DOHH2 (cell line): ENCODE measurements at regions not wholly inside any gene's neighbourhood (a gene's known extent, or its start where the extent isn't known, plus 50 kb on each side); places are given as distances from the start of the nearest gene placed in this dataset.

Experiments
- H3F3A ChIP-seq: fragments of 200-600 bp; sonication (generic), shearing (Covaris generic); 2 replicates; pipeline ENCODE4 v1.6.0; 2016; ENCODE audit warnings: antibody characterized with exemption, mild to moderate bottlenecking; ENCODE audit not compliant: control insufficient read depth, insufficient read depth
- H3K27ac ChIP-seq: fragments of 200-600 bp; sonication (generic); 2 replicates; pipeline ENCODE4 v1.5.1; 2014; ENCODE audit warnings: low read depth, mild to moderate bottlenecking, low read length, moderate library complexity
- H3K27me3 ChIP-seq: fragments of 200-600 bp; sonication (generic); 2 replicates; pipeline ENCODE4 v1.6.1; 2014; ENCODE audit warnings: mild to moderate bottlenecking, low read length, mixed read lengths; ENCODE audit not compliant: control insufficient read depth
- H3K36me3 ChIP-seq: fragments of 200-600 bp; sonication (generic); 2 replicates; pipeline ENCODE4 v1.6.1; 2014; ENCODE audit warnings: mild to moderate bottlenecking, low read length, moderate library complexity, mixed read lengths; ENCODE audit not compliant: control insufficient read depth
- H3K4me1 ChIP-seq: fragments of 200-600 bp; sonication (generic); 2 replicates; pipeline ENCODE4 v1.6.1; 2014; ENCODE audit warnings: mild to moderate bottlenecking, low read length, mixed read lengths; ENCODE audit not compliant: control insufficient read depth
- H3K4me2 ChIP-seq: fragments of 200-600 bp; sonication (generic); 2 replicates; pipeline ENCODE4 v1.6.0; 2014; ENCODE audit warnings: mild to moderate bottlenecking, low read length, moderate library complexity
- H3K4me3 ChIP-seq: fragments of 200-600 bp; sonication (generic); 2 replicates; pipeline ENCODE4 v1.5.1; 2014; ENCODE audit warnings: mild to moderate bottlenecking, low read length, mixed read lengths
- H3K79me2 ChIP-seq: fragments of 200-600 bp; sonication (generic); 2 replicates; pipeline ENCODE4 v1.6.1; 2014; ENCODE audit warnings: mild to moderate bottlenecking, low read length, mixed read lengths; ENCODE audit not compliant: control insufficient read depth
- H3K9me2 ChIP-seq: fragments of 200-600 bp; sonication (generic); replicated peaks from 2 replicates; pipeline ENCODE4 v1.6.1; 2014; ENCODE audit warnings: mild to moderate bottlenecking, low read length, mixed read lengths; ENCODE audit not compliant: control insufficient read depth
- H3K9me3 ChIP-seq: fragments of 200-600 bp; sonication (generic); 2 replicates; pipeline ENCODE4 v1.6.1; 2014; ENCODE audit warnings: antibody characterized with exemption, low read length, mixed read lengths; ENCODE audit not compliant: control insufficient read depth, insufficient read depth
- H4K20me1 ChIP-seq: fragments of 200-600 bp; sonication (generic); 2 replicates; pipeline ENCODE4 v1.6.0; 2014; ENCODE audit warnings: low read depth, mild to moderate bottlenecking, antibody characterized with exemption, low read length, moderate library complexity; ENCODE audit not compliant: control insufficient read depth, insufficient read depth
- EZH2phosphoT487 ChIP-seq: fragments of 200-600 bp; sonication (generic); IDR thresholded peaks from 2 replicates; pipeline ENCODE4 v1.6.1; 2017; ENCODE audit warnings: borderline replicate concordance, mild to moderate bottlenecking, antibody characterized with exemption, low read length, moderate library complexity, mixed read lengths
- TF ChIP-seq, protein P1 (sequence below): fragments of 200-600 bp; sonication (generic); IDR thresholded peaks from one replicate; pipeline ENCODE4 v1.5.1; 2014; ENCODE audit warnings: antibody characterized with exemption, mild to moderate bottlenecking, low read depth, low read length; ENCODE audit not compliant: poor library complexity, severe bottlenecking

DNA sequence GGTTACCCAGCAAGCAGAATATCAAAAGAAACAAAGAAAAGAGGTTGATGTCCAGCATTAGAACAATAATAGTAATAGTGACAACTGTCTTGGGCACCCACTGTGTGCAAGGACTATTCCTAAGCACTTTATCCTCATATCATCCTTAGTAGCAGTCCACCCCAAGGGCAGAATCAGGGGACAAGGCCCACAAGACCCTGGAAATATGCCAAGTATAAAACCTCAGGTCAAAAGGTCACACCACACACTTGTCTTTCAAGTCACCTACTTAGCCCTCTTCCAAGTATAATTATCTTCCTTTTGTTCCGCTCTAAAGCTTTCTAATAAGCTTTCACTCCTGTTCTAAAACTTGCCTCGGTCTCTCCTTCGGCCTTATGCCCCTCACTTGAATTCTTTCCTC is 124.0 kb upstream of the STT3B start:
- H3K9me3 ChIP-seq, result no peaks in the 10 kb centered on the region
- no peaks in the 10 kb centered on the region; the same call in 1 of the 2 replicates for H3K9me2 ChIP-seq
- H3K36me3 ChIP-seq, result no peaks in the 10 kb centered on the region
- H3K4me3 ChIP-seq, result no peak overlapping the region
- H3K79me2 ChIP-seq, result no peaks in the 10 kb centered on the region
- H3K4me2 ChIP-seq, result no peak overlapping the region
- TF ChIP-seq, protein P1, sequence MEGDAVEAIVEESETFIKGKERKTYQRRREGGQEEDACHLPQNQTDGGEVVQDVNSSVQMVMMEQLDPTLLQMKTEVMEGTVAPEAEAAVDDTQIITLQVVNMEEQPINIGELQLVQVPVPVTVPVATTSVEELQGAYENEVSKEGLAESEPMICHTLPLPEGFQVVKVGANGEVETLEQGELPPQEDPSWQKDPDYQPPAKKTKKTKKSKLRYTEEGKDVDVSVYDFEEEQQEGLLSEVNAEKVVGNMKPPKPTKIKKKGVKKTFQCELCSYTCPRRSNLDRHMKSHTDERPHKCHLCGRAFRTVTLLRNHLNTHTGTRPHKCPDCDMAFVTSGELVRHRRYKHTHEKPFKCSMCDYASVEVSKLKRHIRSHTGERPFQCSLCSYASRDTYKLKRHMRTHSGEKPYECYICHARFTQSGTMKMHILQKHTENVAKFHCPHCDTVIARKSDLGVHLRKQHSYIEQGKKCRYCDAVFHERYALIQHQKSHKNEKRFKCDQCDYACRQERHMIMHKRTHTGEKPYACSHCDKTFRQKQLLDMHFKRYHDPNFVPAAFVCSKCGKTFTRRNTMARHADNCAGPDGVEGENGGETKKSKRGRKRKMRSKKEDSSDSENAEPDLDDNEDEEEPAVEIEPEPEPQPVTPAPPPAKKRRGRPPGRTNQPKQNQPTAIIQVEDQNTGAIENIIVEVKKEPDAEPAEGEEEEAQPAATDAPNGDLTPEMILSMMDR, result no peak
- no peak for TF ChIP-seq EZH2phosphoT487
- H4K20me1 ChIP-seq, result no peaks in the 10 kb centered on the region
- peaks cover 7% of the 10 kb centered on the region for H3K27me3 ChIP-seq
- H3K27ac ChIP-seq, result no peak overlapping the region
- H3K4me1 ChIP-seq, result no peaks in the 10 kb centered on the region
- H3F3A ChIP-seq, result no peaks in the 10 kb centered on the region

GRCh38 chr3:31409389-31409788 is 123.3 kb upstream of the STT3B start:
- H3K4me1 ChIP-seq, result no peaks in the 10 kb centered on the region
- H3F3A ChIP-seq, result no peaks in the 10 kb centered on the region

DNA sequence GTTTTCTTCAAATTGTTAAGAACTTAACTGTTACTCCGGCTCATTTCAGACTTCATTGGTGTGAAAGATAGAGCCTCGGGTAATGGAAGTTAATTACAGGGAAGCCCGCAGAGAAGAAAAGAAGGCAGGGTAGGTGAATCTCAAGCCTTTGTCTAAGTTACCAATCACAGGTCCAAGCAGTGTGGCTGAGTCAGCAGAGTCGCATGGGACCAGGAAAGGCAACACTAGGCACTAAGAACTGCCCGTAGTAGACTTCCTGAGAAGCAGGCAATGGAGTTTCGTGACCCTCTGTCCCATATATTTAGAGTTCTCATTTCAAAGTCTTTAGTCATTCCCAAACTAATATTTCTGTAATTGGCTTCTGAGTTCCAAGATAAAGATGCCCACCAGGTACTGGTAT is 122.9 kb upstream of the STT3B start:
- Histone ChIP-seq H3K9me3 (no peaks in the 10 kb centered on the region), H3K9me2 (no peaks in the 10 kb centered on the region; the same call in 1 of the 2 replicates), H3K27ac (no peak overlapping the region), H3F3A (no peaks in the 10 kb centered on the region), H3K4me2 (no peak overlapping the region), H3K36me3 (no peaks in the 10 kb centered on the region), H4K20me1 (no peaks in the 10 kb centered on the region), H3K4me1 (no peaks in the 10 kb centered on the region), H3K4me3 (no peak overlapping the region), H3K27me3 (peaks cover 7% of the 10 kb centered on the region), H3K79me2 (no peaks in the 10 kb centered on the region)
- TF ChIP-seq, protein P1, result no peak
- TF ChIP-seq EZH2phosphoT487, result no peak

More at GRCh38 chr3:31409389-31409788, 123.3 kb upstream of the STT3B start:
- no peak overlapping the region for H3K4me3 ChIP-seq
- no peak for TF ChIP-seq EZH2phosphoT487
- TF ChIP-seq, protein P1, result no peak
- H3K79me2 ChIP-seq, result no peaks in the 10 kb centered on the region
- no peaks in the 10 kb centered on the region; the same call in 1 of the 2 replicates for H3K9me2 ChIP-seq
- H3K36me3 ChIP-seq, result no peaks in the 10 kb centered on the region
- H3K27ac ChIP-seq, result no peak overlapping the region
- no peak overlapping the region for H3K4me2 ChIP-seq
- peaks cover 7% of the 10 kb centered on the region for H3K27me3 ChIP-seq
- H3K9me3 ChIP-seq, result no peaks in the 10 kb centered on the region
- H4K20me1 ChIP-seq, result no peaks in the 10 kb centered on the region
